GM12892 (cell line): ENCODE measurements at regions not wholly inside any gene's neighbourhood (a gene's known extent, or its start where the extent isn't known, plus 50 kb on each side); places are given as distances from the start of the nearest gene placed in this dataset.

ENCODE experiments used
- POLR2A ChIP-seq: IDR thresholded peaks from 2 replicates; pipeline ENCODE4 v1.6.1; 2011; ENCODE audit warnings: low read depth, low read length, control low read depth
- POLR2AphosphoS5 ChIP-seq: IDR thresholded peaks from 2 replicates; pipeline ENCODE4 v1.6.1; 2011; ENCODE audit warnings: low read depth, low read length, control low read depth
- TAF1 ChIP-seq: IDR thresholded peaks from 2 replicates; pipeline ENCODE4 v1.6.1; 2011; ENCODE audit warnings: low read depth, mild to moderate bottlenecking, control low read depth, low read length, borderline replicate concordance

DNA sequence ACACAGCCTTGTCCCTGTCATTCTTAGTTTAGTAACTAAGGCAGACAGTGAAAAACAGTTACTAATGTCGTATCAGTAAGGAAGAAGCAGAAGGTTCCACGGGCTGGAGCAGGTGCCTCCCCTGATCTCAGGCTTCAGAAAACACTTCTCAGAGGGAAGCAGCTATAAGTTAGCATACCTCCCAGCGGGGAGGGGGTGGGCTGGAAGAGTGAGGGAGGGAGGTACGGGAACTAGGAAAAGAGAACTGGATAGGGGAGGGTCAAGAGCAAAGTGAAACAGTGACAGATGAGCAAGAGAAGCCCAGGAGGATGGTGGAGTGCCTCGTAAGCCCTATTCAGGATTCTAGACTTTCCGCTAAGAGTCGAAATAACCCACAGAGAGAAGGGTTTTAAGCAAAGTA lies 186.3 kb upstream of the XYLT1 start:
- no peak for TF ChIP-seq TAF1
- no peak for TF ChIP-seq POLR2AphosphoS5
- no peak for TF ChIP-seq POLR2A
